Mesothelial cell of epicardium (in vitro differentiated cells): ENCODE measurements at regions not wholly inside any gene's neighbourhood (a gene's known extent, or its start where the extent isn't known, plus 50 kb on each side); places are given as distances from the start of the nearest gene placed in this dataset.

Experiments
- DNase-seq, 2 experiments: peaks; one replicate each; pipeline ENCODE4 v3.0.0; 2021; ENCODE audit warnings: low spot score in 2 of 2; ENCODE audit not compliant: unreplicated experiment in 2 of 2
- H3K27ac Mint-ChIP-seq: 2 replicates; pipeline ENCODE4 v1.8.0; 2021; ENCODE audit warnings: mixed read lengths
- H3K27me3 Mint-ChIP-seq: 2 replicates; pipeline ENCODE4 v1.8.0; 2021; ENCODE audit warnings: low read depth, mixed read lengths
- H3K36me3 Mint-ChIP-seq: 2 replicates; pipeline ENCODE4 v1.8.0; 2021; ENCODE audit warnings: mixed read lengths
- H3K4me1 Mint-ChIP-seq: 2 replicates; pipeline ENCODE4 v1.8.0; 2021; ENCODE audit warnings: mixed read lengths
- H3K4me3 Mint-ChIP-seq: 2 replicates; pipeline ENCODE4 v1.8.0; 2021; ENCODE audit warnings: mild to moderate bottlenecking, moderate library complexity, mixed read lengths
- H3K9me3 Mint-ChIP-seq: 2 replicates; pipeline ENCODE4 v1.8.0; 2021; ENCODE audit warnings: mixed read lengths
- TF ChIP-seq, protein P1 (sequence below): fragments of 200-600 bp; sonication (generic); IDR thresholded peaks from one replicate; pipeline ENCODE4 v1.5.0; 2021; ENCODE audit warnings: antibody characterized with exemption; ENCODE audit not compliant: unreplicated experiment

DNA sequence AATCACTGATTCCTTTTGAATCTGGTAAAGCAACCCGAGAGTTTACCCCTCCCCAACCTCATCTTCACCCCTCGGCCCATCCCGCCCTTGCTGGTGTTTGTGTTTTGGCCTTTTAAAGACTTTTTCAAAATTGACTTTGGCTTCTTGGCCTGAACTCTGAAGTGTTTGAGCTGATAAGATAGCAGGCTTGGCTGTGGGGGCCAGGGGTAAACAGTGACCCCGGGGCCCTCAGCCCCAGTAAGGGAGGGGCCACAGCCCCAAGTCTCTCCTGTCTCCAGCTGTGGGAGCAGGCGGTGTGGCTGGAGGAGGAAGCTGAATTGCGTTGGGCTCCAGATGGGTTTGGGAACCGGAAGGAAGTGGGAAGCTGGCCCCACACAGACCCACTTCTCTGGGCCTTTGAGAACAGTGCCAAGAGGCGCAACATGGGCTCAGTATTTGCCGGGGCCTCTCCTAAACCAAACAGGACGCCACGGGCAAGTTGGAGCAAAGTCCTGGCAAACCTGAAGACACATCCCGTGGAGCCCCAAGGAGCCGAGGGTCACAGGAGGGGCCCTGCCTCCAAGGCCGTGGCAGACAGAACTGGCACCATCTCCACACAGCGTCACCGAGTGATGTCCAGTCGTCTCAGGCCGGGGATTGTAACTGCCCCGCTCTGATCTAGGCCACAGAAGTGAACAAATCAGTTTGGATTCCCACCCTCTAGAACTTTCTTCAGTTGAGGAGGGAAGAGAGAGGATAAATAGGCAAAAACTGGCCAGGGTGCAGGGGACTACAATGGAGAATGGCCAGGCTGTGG lies 54.3 kb upstream of the PTPN1 start:
- Mint-ChIP-seq H3K27ac (peak overlapping the region; percentile 47), H3K27me3 (no peaks in the 10 kb centered on the region), H3K36me3 (no peaks in the 10 kb centered on the region), H3K4me1 (peaks cover 15% of the 10 kb centered on the region), H3K9me3 (no peaks in the 10 kb centered on the region), H3K4me3 (no peak overlapping the region)
- TF ChIP-seq, protein P1, sequence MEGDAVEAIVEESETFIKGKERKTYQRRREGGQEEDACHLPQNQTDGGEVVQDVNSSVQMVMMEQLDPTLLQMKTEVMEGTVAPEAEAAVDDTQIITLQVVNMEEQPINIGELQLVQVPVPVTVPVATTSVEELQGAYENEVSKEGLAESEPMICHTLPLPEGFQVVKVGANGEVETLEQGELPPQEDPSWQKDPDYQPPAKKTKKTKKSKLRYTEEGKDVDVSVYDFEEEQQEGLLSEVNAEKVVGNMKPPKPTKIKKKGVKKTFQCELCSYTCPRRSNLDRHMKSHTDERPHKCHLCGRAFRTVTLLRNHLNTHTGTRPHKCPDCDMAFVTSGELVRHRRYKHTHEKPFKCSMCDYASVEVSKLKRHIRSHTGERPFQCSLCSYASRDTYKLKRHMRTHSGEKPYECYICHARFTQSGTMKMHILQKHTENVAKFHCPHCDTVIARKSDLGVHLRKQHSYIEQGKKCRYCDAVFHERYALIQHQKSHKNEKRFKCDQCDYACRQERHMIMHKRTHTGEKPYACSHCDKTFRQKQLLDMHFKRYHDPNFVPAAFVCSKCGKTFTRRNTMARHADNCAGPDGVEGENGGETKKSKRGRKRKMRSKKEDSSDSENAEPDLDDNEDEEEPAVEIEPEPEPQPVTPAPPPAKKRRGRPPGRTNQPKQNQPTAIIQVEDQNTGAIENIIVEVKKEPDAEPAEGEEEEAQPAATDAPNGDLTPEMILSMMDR = no peak
- DNase-seq = no peak

DNA sequence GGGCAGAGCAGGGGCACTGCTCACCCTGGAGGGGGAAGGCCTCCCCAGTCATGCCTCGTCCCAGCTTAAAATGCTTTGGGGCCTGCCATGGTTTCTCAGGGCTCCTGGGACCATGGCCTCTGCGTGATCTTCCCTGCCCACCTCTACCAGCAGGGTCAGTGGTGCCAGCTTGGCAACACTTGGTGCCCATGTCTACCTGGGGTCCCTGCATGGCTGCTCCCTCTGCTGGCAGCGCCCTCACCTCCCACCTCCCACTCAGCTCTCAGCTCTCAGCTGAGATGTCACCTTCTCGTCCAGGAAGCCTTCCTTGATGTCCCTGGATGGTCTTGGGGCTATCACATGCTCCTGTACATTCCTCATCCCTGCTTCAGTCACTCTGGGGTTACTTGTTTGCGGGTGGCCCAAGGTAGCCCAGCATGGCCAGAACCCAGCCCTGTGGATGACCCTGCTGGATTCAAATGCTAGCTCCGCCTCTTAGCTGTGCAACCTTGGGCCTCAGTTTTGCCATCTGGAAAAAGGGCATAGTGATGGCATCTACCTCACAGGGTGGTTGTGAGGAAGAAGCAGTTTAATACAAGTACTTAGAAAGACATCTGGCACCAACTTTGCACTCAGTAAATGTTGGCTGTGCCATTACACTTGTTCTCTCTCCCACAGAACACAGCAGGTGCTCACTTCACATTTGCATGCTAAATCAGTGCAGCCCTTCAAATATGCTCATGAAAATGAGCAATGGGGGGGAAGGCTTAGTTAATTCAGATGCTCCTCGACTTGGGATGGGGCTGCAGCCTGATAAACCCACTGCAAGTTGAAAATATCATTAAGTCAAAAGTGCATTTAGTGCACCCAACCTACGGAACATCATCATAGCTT lies 53.5 kb upstream of the PTPN1 start:
- DNase-seq = no peak
- H3K27ac Mint-ChIP-seq = no peak overlapping the region
- H3K4me1 Mint-ChIP-seq = peaks cover 9% of the 10 kb centered on the region
- no peaks in the 10 kb centered on the region for H3K36me3 Mint-ChIP-seq
- TF ChIP-seq, protein P1 = no peak
- H3K9me3 Mint-ChIP-seq = no peaks in the 10 kb centered on the region
- no peaks in the 10 kb centered on the region for H3K27me3 Mint-ChIP-seq
- no peak overlapping the region for H3K4me3 Mint-ChIP-seq

DNA sequence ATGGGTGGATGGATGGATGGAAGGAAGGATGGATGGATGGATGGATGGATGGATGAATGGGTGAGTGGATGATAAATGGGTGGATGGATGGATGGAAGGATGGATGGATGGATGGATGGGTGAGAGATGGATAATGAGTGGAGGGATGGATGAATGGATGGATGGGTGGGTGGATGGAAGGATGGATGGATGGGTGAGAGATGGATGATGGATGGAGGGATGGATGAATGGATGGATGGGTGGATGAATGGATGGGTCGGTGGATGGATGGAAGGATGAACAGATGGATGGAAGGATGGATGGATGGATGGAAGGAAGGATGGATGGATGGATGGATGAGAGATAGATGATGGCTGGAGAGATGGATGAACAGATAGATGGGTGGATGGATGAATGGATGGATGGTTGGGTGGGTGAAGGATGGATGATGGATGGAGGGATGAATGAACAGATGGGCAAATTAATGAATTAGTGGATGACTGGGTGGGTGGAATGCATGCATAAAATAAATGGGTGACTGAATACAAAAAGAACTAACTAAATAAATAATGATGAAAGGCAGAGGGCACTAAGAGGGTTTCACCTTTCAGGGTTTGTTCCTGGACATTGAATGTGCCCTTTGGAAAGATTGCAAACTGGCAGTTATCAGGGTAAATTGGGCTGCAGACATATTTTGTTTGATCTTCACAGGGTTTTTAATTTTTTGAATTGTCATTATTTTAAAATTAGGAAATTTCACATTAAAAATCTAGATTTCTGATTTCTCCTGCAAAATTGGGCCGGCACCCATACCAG lies 50.9 kb upstream of the PTPN1 start:
- H3K27ac Mint-ChIP-seq = no peak overlapping the region
- no peak for DNase-seq
- TF ChIP-seq, protein P1 = no peak
- no peaks in the 10 kb centered on the region for H3K27me3 Mint-ChIP-seq
- no peaks in the 10 kb centered on the region for H3K36me3 Mint-ChIP-seq
- peaks cover 22% of the 10 kb centered on the region for H3K4me1 Mint-ChIP-seq
- no peak overlapping the region for H3K4me3 Mint-ChIP-seq
- no peaks in the 10 kb centered on the region for H3K9me3 Mint-ChIP-seq

DNA sequence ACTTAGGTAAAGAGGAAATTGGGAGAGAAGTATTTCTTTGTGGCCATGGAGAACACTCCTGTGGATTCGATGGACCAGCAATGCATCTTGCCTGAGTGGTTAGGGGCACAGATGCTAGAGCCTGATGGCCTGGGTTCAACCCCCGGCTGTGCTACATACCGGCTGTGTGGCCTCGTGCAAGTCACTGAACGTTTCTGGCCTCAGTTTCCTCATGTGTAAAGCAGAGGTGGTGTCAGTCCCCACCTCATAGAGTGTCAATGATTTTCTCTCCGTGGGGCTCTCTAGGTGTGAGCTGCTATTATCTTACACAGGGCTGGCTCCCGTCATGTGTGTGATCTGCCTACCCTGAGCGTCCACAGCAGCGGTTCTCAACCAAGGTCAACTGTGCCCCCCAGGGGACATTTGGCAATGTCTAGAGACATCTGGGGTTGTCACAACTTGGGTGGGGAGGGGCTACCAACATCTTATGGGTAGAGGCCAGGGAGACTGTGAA lies 50.0 kb upstream of the PTPN1 start:
- Mint-ChIP-seq H3K4me1 (peaks cover 23% of the 10 kb centered on the region), H3K4me3 (no peak overlapping the region), H3K27me3 (no peaks in the 10 kb centered on the region), H3K27ac (no peak overlapping the region), H3K9me3 (no peaks in the 10 kb centered on the region), H3K36me3 (no peaks in the 10 kb centered on the region)
- DNase-seq = no peak
- TF ChIP-seq, protein P1 = no peak
